ENCODE measurements at regions not wholly inside any gene's neighbourhood (a gene's known extent, or its start where the extent isn't known, plus 50 kb on each side); places are given as distances from the start of the nearest gene placed in this dataset.

DNA sequence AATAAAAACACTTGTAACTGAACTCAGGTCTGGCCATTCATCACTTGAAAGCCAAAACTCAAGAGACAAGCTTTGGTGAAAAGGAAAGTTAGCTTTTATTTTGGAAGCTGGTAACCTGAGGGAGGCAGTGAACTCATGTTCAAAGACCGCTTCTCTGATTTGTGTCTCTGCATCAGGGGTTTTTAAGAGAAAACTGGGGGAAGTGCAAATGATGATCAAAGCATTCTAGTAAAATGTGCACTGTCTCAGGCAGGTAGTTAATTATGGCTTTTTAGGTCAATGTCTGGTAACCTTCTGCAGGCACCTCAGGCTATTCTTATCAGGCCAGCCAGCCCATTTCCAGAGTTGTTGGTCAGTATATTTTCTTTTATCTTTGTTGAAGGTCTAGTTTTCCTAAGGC, 162.2 kb downstream of the SYT10 start:
- no peaks in the 10 kb centered on the region for H3K36me3 ChIP-seq
- no peaks in the 10 kb centered on the region for H3K27me3 ChIP-seq
- DNase-seq: no peak
- no peak overlapping the region for H3K27ac ChIP-seq
- no peak for ATAC-seq
- intact Hi-C loops (cut with DNase I): no loop called here
- no peaks in the 10 kb centered on the region for H3K9me3 ChIP-seq
- H3K4me3 ChIP-seq: no peak overlapping the region
- TF ChIP-seq, protein P1, sequence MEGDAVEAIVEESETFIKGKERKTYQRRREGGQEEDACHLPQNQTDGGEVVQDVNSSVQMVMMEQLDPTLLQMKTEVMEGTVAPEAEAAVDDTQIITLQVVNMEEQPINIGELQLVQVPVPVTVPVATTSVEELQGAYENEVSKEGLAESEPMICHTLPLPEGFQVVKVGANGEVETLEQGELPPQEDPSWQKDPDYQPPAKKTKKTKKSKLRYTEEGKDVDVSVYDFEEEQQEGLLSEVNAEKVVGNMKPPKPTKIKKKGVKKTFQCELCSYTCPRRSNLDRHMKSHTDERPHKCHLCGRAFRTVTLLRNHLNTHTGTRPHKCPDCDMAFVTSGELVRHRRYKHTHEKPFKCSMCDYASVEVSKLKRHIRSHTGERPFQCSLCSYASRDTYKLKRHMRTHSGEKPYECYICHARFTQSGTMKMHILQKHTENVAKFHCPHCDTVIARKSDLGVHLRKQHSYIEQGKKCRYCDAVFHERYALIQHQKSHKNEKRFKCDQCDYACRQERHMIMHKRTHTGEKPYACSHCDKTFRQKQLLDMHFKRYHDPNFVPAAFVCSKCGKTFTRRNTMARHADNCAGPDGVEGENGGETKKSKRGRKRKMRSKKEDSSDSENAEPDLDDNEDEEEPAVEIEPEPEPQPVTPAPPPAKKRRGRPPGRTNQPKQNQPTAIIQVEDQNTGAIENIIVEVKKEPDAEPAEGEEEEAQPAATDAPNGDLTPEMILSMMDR (IDR thresholded peaks at IDR 0.05): no peak
- no peaks in the 10 kb centered on the region for H3K4me1 ChIP-seq
- WGBS, 2 donors: 59 to 61% methylated on average over 1 of the region's 1 CpG
- no peak for FAIRE-seq

DNA sequence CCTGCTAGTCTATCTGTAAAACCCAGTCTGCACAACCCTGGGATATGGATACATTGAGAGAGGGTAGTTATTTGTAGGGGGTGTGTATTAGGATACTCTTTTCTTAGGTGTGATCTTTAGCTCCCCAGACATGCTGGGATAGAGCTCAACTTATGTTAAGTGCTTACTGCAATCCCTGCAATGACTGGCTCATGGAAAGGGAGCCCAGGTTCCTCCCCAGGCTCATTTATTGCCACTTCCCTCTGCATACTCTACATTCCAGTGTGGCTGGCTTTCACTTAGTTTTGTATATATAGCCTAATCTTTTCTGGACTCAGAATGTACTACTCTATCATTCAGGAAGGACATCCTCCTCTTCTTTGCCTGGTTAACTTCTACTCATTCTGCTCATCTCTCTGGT, 172.0 kb downstream of the SYT10 start:
- no peak overlapping the region for H3K4me3 ChIP-seq
- ATAC-seq (no peak), DNase-seq (no peak), FAIRE-seq (no peak)
- H3K27me3 ChIP-seq: no peaks in the 10 kb centered on the region
- H3K9me3 ChIP-seq: no peaks in the 10 kb centered on the region
- TF ChIP-seq, protein P1 (IDR thresholded peaks at IDR 0.05): no peak
- intact Hi-C loops (cut with DNase I): no loop called here
- H3K4me1 ChIP-seq: no peaks in the 10 kb centered on the region
- H3K27ac ChIP-seq: no peak overlapping the region
- H3K36me3 ChIP-seq: no peaks in the 10 kb centered on the region

DNA sequence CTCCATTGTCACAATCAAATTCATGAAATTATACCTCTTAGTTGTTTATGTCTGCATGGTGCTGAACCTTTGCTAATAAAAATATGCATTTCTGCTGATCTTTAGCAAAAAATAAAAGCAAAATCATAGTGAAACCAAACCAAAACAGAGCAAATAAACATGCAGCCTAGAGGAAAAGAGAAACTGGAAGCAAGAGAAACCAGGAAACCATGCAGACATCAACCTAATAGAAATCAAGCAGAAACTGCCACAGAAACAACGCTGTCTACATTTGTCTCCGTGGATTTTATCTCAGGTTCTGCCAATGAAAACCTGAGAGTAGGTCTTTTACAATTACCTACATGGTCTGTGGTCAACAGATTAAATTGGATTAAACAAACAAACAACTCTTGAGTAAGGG, 173.7 kb downstream of the SYT10 start:
- no peak for ATAC-seq
- Histone ChIP-seq H3K9me3 (no peaks in the 10 kb centered on the region), H3K4me3 (no peak overlapping the region), H3K27ac (no peak overlapping the region), H3K27me3 (no peaks in the 10 kb centered on the region), H3K36me3 (no peaks in the 10 kb centered on the region), H3K4me1 (no peaks in the 10 kb centered on the region)
- intact Hi-C loops (cut with DNase I): no loop called here
- TF ChIP-seq, protein P1 (IDR thresholded peaks at IDR 0.05): no peak
- no peak for FAIRE-seq
- 24 to 30% methylated on average over 2 of the region's 2 CpGs for WGBS, 2 donors
- no peak for DNase-seq

DNA sequence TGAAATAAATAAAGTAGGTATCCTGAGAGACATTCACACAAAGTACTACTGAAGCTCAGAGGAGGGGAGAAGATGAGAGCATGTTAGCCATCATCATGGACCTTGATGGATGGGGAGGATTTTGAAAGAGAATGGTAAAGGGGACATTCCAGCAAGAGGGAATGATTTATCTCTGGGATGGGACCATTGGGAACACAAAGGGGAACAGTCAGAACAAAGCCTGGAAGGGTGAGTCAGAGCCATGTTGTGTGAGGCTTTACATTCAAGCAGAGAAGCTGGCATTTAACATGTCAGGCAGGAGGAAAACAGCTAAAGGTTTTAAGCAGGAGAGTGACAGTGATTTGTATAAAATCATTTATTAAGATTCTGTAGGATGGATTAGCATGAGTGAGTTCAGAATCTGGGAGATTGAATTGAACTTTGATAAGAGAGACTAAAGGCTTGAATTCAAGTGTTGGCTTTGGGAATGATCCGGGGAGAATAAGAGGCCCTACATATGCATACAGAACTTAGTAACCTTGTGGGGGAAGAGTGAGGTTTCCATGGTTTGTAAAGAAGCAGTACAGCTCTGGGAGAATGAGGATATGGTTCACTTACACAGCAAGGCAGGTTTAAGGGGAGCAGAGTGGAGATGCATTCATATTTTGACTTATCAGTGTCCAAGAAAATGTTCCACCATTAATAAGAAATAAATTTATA, 174.4 kb downstream of the SYT10 start:
- H3K27me3 ChIP-seq: no peaks in the 10 kb centered on the region
- no peak overlapping the region for H3K4me3 ChIP-seq
- H3K36me3 ChIP-seq: no peaks in the 10 kb centered on the region
- no peaks in the 10 kb centered on the region for H3K4me1 ChIP-seq
- TF ChIP-seq, protein P1 (IDR thresholded peaks at IDR 0.05): no peak
- FAIRE-seq: no peak
- ATAC-seq: no peak
- H3K27ac ChIP-seq: no peak overlapping the region
- no peaks in the 10 kb centered on the region for H3K9me3 ChIP-seq
- no peak for DNase-seq
- intact Hi-C loops (cut with DNase I): no loop called here
- 40 to 57% methylated on average over 1 of the region's 1 CpG for WGBS, 2 donors

DNA sequence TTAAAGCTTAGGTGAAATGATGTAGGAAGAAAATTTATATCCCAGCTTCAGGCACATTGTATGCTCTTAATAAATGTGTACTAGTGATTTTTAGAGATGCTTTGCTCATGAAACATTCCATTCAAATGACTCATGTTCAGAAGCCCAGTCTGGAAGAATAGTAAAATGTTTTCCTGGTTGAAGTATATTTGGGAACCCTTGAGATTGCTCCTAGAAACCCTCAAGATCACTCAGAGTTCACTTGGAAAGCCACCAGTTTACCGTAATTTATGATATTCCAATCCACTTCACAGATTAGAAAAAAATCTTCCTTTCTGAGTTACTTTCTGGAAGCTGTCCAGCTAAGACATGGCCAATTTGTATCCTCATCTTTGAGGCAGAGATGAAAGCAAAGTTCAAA, 186.4 kb downstream of the SYT10 start:
- no peak for DNase-seq
- Histone ChIP-seq H3K4me3 (no peak overlapping the region), H3K9me3 (no peaks in the 10 kb centered on the region), H3K36me3 (no peaks in the 10 kb centered on the region), H3K27ac (no peak overlapping the region), H3K4me1 (no peaks in the 10 kb centered on the region), H3K27me3 (no peaks in the 10 kb centered on the region)
- TF ChIP-seq, protein P1 (IDR thresholded peaks at IDR 0.05): no peak
- intact Hi-C loops (cut with DNase I): no loop called here
- no peak for ATAC-seq
- FAIRE-seq: no peak
- 65 to 78% methylated on average over 1 of the region's 1 CpG for WGBS, 2 donors

Measured in pancreas (tissue), 10 donors.